ENCODE measurements at regions not wholly inside any gene's neighbourhood (a gene's known extent, or its start where the extent isn't known, plus 50 kb on each side); places are given as distances from the start of the nearest gene placed in this dataset.
"Not testable (repeated sequence)": the region's sequence is repeated elsewhere in the genome, so short reads cannot be mapped to it uniquely, and the experiment has no call there.

- H3K4me1 ChIP-seq (ENCODE audit: control insufficient read depth in 3 of 3, insufficient read depth in 2 of 3, low read depth in 1 of 3, low read length in 2 of 3), result no peaks in the 10 kb centered on the region
- H3K9me3 ChIP-seq (ENCODE audit: control insufficient read depth in 2 of 2, insufficient read depth in 1 of 2, low read depth in 1 of 2, low read length in 1 of 2), result no peaks in the 10 kb centered on the region
- no peaks in the 10 kb centered on the region for H3K36me3 ChIP-seq (ENCODE audit: control insufficient read depth in 3 of 3, insufficient read depth in 2 of 3, low read depth in 1 of 3, low read length in 3 of 3)
- no peak overlapping the region for H3K4me3 ChIP-seq (ENCODE audit: low read depth in 1 of 3, low read length in 3 of 3)
- no peak for DNase-seq
- WGBS, 3 donors, result 95 to 96% (median 95%) methylated on average over 2 of the region's 2 CpGs
- FAIRE-seq, result no peak
- peaks cover 0 to 3% (median 0%) of the 10 kb centered on the region in 3 donors for H3K27me3 ChIP-seq (ENCODE audit: control insufficient read depth in 3 of 3, insufficient read depth in 3 of 3, low read length in 3 of 3)
- no peak overlapping the region for H3K27ac ChIP-seq (ENCODE audit: low read depth in 1 of 3, low read length in 2 of 3)
These were observed 256.4 kb upstream of the HDAC4 start for GRCh38 chr2:239657236-239657635.

DNA sequence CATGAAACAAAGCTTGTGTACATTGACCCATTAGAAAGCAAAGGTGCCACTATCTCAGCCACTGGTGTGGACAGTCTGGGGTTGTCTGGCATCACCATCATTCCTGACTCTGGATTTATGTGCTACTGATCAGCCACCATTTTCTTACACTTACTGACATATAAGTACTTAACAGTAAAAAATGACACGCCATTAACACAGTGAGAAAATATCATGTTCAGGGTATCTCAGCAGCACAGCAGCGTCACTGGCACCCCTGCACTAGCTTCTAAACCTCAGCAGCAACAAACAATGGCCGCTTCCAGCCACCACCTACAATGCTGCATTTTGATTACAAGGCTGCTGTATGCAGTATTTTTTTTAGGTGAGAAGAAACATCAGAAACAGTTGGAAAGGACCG lies 253.4 kb upstream of the HDAC4 start:
- no peak overlapping the region for H3K27ac ChIP-seq (ENCODE audit: low read depth in 1 of 3, low read length in 2 of 3)
- H3K27me3 ChIP-seq (ENCODE audit: control insufficient read depth in 3 of 3, insufficient read depth in 3 of 3, low read length in 3 of 3), result no peaks in the 10 kb centered on the region
- no peaks in the 10 kb centered on the region for H3K36me3 ChIP-seq (ENCODE audit: control insufficient read depth in 3 of 3, insufficient read depth in 2 of 3, low read depth in 1 of 3, low read length in 3 of 3)
- no peak overlapping the region for H3K4me3 ChIP-seq (ENCODE audit: low read depth in 1 of 3, low read length in 3 of 3)
- WGBS, 3 donors, result 77 to 83% (median 81%) methylated on average over 4 of the region's 4 CpGs
- no peak for DNase-seq
- no peaks in the 10 kb centered on the region for H3K9me3 ChIP-seq (ENCODE audit: control insufficient read depth in 2 of 2, insufficient read depth in 1 of 2, low read depth in 1 of 2, low read length in 1 of 2)
- FAIRE-seq, result no peak
- H3K4me1 ChIP-seq (ENCODE audit: control insufficient read depth in 3 of 3, insufficient read depth in 2 of 3, low read depth in 1 of 3, low read length in 2 of 3), result no peaks in the 10 kb centered on the region

DNA sequence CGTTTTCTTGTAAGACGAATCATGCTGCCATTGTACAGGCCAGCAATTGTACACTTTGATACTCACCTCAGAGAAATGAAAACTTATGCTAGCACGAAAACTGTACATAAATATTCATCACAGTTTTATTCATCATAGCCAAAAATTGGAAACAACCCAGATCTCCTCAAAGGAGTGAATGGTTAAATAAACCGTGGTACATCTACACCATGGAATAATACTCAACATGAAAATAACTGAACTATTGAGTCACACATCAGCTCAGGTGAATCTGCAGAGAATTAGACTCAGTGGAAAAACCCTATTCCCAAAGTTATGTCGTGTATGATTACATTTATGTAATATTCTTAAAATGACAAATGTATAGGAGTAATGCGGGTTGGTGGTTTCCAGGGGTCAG lies 251.0 kb upstream of the HDAC4 start:
- WGBS, 3 donors, result 81 to 88% (median 82%) methylated on average over 6 of the region's 6 CpGs
- Histone ChIP-seq H3K4me3 (ENCODE audit: low read depth in 1 of 3, low read length in 3 of 3) (no peak overlapping the region), H3K9me3 (ENCODE audit: control insufficient read depth in 2 of 2, insufficient read depth in 1 of 2, low read depth in 1 of 2, low read length in 1 of 2) (peaks cover 0 to 4% of the 10 kb centered on the region in 2 donors), H3K36me3 (ENCODE audit: control insufficient read depth in 3 of 3, insufficient read depth in 2 of 3, low read depth in 1 of 3, low read length in 3 of 3) (no peaks in the 10 kb centered on the region), H3K4me1 (ENCODE audit: control insufficient read depth in 3 of 3, insufficient read depth in 2 of 3, low read depth in 1 of 3, low read length in 2 of 3) (no peaks in the 10 kb centered on the region), H3K27ac (ENCODE audit: low read depth in 1 of 3, low read length in 2 of 3) (no peak overlapping the region), H3K27me3 (ENCODE audit: control insufficient read depth in 3 of 3, insufficient read depth in 3 of 3, low read length in 3 of 3) (no peaks in the 10 kb centered on the region)
- DNase-seq (no peak), FAIRE-seq (no peak)

DNA sequence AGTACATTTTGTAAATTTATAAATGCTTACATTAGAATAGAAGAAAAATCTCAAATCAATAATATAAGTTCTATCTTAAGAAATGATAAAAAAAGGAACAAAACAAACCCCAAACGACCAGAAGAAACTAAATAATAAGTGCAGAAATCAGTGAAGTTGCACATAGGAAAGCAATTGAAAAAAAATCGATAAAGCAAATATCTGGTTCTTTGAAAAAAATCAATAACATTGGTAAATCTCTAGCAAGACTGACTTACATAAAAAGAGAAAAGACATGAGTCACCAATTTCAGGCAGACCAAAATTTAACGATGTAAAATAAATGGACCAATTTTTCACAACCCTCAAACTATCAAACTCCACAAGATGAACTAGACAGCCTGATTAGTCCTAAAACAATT lies 249.9 kb upstream of the HDAC4 start:
- Histone ChIP-seq H3K36me3 (ENCODE audit: control insufficient read depth in 3 of 3, insufficient read depth in 2 of 3, low read depth in 1 of 3, low read length in 3 of 3) (no peaks in the 10 kb centered on the region), H3K9me3 (ENCODE audit: control insufficient read depth in 2 of 2, insufficient read depth in 1 of 2, low read depth in 1 of 2, low read length in 1 of 2) (peaks cover 0 to 4% of the 10 kb centered on the region in 2 donors), H3K27me3 (ENCODE audit: control insufficient read depth in 3 of 3, insufficient read depth in 3 of 3, low read length in 3 of 3) (no peaks in the 10 kb centered on the region), H3K4me3 (ENCODE audit: low read depth in 1 of 3, low read length in 3 of 3) (no peak overlapping the region), H3K27ac (ENCODE audit: low read depth in 1 of 3, low read length in 2 of 3) (no peak overlapping the region), H3K4me1 (ENCODE audit: control insufficient read depth in 3 of 3, insufficient read depth in 2 of 3, low read depth in 1 of 3, low read length in 2 of 3) (no peaks in the 10 kb centered on the region)
- FAIRE-seq (no peak), DNase-seq (no peak)
- WGBS, 3 donors, result 64 to 76% (median 66%) methylated on average over 3 of the region's 3 CpGs

DNA sequence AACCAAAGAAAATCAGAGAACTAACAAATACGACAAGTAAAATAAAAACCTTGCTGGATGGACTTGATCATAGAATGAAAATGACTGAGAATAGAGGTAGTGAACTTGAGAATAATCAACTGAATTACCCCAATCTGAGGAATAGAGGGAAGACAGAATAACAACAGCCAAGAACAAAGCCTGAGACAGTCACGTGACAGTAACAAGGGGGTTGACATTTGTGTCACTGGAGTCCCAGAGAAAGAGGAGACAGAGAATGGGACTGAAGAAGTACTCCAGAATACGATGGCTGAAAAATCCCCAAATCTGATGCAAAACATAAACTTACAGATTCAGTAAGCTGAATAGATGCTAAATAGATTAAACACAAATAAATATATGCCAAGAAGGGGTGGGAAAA lies 248.5 kb upstream of the HDAC4 start:
- FAIRE-seq, result no peak
- DNase-seq, result no peak
- H3K4me1 ChIP-seq (ENCODE audit: control insufficient read depth in 3 of 3, insufficient read depth in 2 of 3, low read depth in 1 of 3, low read length in 2 of 3), result no peaks in the 10 kb centered on the region
- no peak overlapping the region for H3K4me3 ChIP-seq (ENCODE audit: low read depth in 1 of 3, low read length in 3 of 3)
- peaks cover 0 to 4% of the 10 kb centered on the region in 2 donors for H3K9me3 ChIP-seq (ENCODE audit: control insufficient read depth in 2 of 2, insufficient read depth in 1 of 2, low read depth in 1 of 2, low read length in 1 of 2)
- H3K36me3 ChIP-seq (ENCODE audit: control insufficient read depth in 3 of 3, insufficient read depth in 2 of 3, low read depth in 1 of 3, low read length in 3 of 3), result no peaks in the 10 kb centered on the region
- WGBS, 3 donors, result 81 to 89% (median 89%) methylated on average over 3 of the region's 3 CpGs
- no peak overlapping the region for H3K27ac ChIP-seq (ENCODE audit: low read depth in 1 of 3, low read length in 2 of 3)
- H3K27me3 ChIP-seq (ENCODE audit: control insufficient read depth in 3 of 3, insufficient read depth in 3 of 3, low read length in 3 of 3), result no peaks in the 10 kb centered on the region

- DNase-seq, result no peak
- Histone ChIP-seq H3K4me3 (ENCODE audit: low read depth in 1 of 3, low read length in 3 of 3) (no peak overlapping the region), H3K27me3 (ENCODE audit: control insufficient read depth in 3 of 3, insufficient read depth in 3 of 3, low read length in 3 of 3) (no peaks in the 10 kb centered on the region), H3K36me3 (ENCODE audit: control insufficient read depth in 3 of 3, insufficient read depth in 2 of 3, low read depth in 1 of 3, low read length in 3 of 3) (no peaks in the 10 kb centered on the region), H3K4me1 (ENCODE audit: control insufficient read depth in 3 of 3, insufficient read depth in 2 of 3, low read depth in 1 of 3, low read length in 2 of 3) (no peaks in the 10 kb centered on the region), H3K27ac (ENCODE audit: low read depth in 1 of 3, low read length in 2 of 3) (no peak overlapping the region), H3K9me3 (ENCODE audit: control insufficient read depth in 2 of 2, insufficient read depth in 1 of 2, low read depth in 1 of 2, low read length in 1 of 2) (peaks cover 0 to 4% of the 10 kb centered on the region in 2 donors)
- 77 to 89% (median 80%) methylated on average over 2 of the region's 2 CpGs for WGBS, 3 donors
- FAIRE-seq, result no peak
These were observed 247.8 kb upstream of the HDAC4 start for GRCh38 chr2:239648607-239649006.

DNA sequence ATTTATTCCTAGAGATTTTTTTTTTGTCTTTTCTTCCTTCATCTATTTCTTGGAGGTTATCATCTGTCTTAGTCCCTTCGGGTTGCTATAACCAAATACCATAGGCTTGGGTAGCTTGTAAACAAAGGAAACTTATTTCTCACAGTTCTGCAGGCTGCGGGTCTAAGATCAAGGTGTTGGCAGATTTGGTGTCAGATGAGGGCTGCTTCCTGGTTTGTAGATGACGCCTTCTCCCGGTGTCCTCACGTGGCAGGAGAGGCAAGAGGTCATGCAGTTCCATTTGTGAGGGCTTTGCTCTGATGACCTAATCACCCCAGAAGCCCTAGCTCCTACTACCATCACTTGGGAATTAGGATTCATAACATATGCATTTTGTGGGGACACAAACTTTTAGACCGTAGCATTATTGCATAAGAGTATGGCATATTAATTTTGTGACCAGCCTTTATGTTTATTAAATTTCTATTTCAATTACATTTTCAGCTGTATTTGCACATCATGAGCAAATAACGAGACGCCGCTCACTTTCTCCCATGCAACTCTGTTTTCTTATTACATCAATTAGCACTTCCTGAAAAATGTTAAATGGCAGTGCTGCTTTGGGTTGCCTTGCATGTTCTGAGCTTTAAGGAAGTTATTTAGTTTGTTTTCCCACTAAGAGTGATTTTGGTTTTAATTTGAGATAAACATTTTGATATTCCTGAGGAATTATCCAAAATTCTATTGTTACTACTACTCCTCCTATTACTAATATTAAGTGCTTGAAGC lies 246.4 kb upstream of the HDAC4 start:
- no peak overlapping the region for H3K27ac ChIP-seq (ENCODE audit: low read depth in 1 of 3, low read length in 2 of 3)
- H3K4me3 ChIP-seq (ENCODE audit: low read depth in 1 of 3, low read length in 3 of 3), result no peak overlapping the region
- no peaks in the 10 kb centered on the region for H3K27me3 ChIP-seq (ENCODE audit: control insufficient read depth in 3 of 3, insufficient read depth in 3 of 3, low read length in 3 of 3)
- H3K9me3 ChIP-seq (ENCODE audit: control insufficient read depth in 2 of 2, insufficient read depth in 1 of 2, low read depth in 1 of 2, low read length in 1 of 2), result peaks cover 0 to 4% of the 10 kb centered on the region in 2 donors
- DNase-seq, result no peak
- no peak for FAIRE-seq
- 59 to 62% (median 62%) methylated on average over 9 of the region's 9 CpGs for WGBS, 3 donors
- no peaks in the 10 kb centered on the region for H3K36me3 ChIP-seq (ENCODE audit: control insufficient read depth in 3 of 3, insufficient read depth in 2 of 3, low read depth in 1 of 3, low read length in 3 of 3)
- no peaks in the 10 kb centered on the region for H3K4me1 ChIP-seq (ENCODE audit: control insufficient read depth in 3 of 3, insufficient read depth in 2 of 3, low read depth in 1 of 3, low read length in 2 of 3)

GRCh38 chr2:239646184-239646583 lies 245.4 kb upstream of the HDAC4 start:
- 76 to 86% (median 84%) methylated on average over 14 of the region's 14 CpGs for WGBS, 3 donors
- Histone ChIP-seq H3K36me3 (ENCODE audit: control insufficient read depth in 3 of 3, insufficient read depth in 2 of 3, low read depth in 1 of 3, low read length in 3 of 3) (no peaks in the 10 kb centered on the region), H3K4me1 (ENCODE audit: control insufficient read depth in 3 of 3, insufficient read depth in 2 of 3, low read depth in 1 of 3, low read length in 2 of 3) (no peaks in the 10 kb centered on the region), H3K9me3 (ENCODE audit: control insufficient read depth in 2 of 2, insufficient read depth in 1 of 2, low read depth in 1 of 2, low read length in 1 of 2) (peaks cover 0 to 4% of the 10 kb centered on the region in 2 donors), H3K27me3 (ENCODE audit: control insufficient read depth in 3 of 3, insufficient read depth in 3 of 3, low read length in 3 of 3) (no peaks in the 10 kb centered on the region), H3K27ac (ENCODE audit: low read depth in 1 of 3, low read length in 2 of 3) (no peak overlapping the region), H3K4me3 (ENCODE audit: low read depth in 1 of 3, low read length in 3 of 3) (no peak overlapping the region)
- no peak for DNase-seq
- no peak for FAIRE-seq

- not testable (repeated sequence) for DNase-seq; H3K27ac ChIP-seq (ENCODE audit: low read depth in 1 of 3, low read length in 2 of 3); H3K4me3 ChIP-seq (ENCODE audit: low read depth in 1 of 3, low read length in 3 of 3); H3K4me1 ChIP-seq (ENCODE audit: control insufficient read depth in 3 of 3, insufficient read depth in 2 of 3, low read depth in 1 of 3, low read length in 2 of 3); H3K36me3 ChIP-seq (ENCODE audit: control insufficient read depth in 3 of 3, insufficient read depth in 2 of 3, low read depth in 1 of 3, low read length in 3 of 3); H3K9me3 ChIP-seq (ENCODE audit: control insufficient read depth in 2 of 2, insufficient read depth in 1 of 2, low read depth in 1 of 2, low read length in 1 of 2); H3K27me3 ChIP-seq (ENCODE audit: control insufficient read depth in 3 of 3, insufficient read depth in 3 of 3, low read length in 3 of 3); FAIRE-seq
- WGBS, 3 donors, result 84 to 93% (median 93%) methylated on average over 9 to 17 of the region's 25 CpGs
These were observed 243.8 kb upstream of the HDAC4 start for GRCh38 chr2:239644594-239644993.

Measured in small intestine (tissue), 7 donors.